ENCODE measurements at regions not wholly inside any gene's neighbourhood (a gene's known extent, or its start where the extent isn't known, plus 50 kb on each side); places are given as distances from the start of the nearest gene placed in this dataset.

DNA sequence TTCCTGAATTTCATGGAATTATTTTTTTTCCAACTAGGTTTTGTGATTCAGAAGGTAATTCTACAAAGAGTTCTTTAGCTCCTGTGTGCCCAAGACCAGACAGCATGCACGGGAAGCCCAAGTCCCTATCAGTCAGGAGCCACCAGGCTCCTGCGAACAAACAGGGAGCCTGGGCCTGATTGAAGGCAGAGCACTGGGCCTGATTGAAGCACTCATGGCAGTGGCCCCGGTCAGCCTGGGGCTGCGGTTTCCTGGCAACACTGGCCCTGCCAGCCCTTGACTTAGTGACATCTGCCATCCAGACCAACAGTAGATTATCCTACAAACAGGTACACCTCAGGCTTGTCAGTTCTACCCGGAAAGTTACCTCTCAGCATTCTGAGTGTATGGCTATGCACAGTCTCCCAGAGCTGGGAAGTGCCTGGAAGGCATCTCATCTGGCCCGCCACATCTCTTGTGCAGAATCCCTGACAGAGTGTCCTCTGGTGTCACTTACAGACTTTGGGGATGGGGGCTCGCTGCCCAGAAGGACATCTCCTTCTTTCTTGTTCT lies 133.8 kb downstream of the VEGFA start:
- no peak for DNase-seq

DNA sequence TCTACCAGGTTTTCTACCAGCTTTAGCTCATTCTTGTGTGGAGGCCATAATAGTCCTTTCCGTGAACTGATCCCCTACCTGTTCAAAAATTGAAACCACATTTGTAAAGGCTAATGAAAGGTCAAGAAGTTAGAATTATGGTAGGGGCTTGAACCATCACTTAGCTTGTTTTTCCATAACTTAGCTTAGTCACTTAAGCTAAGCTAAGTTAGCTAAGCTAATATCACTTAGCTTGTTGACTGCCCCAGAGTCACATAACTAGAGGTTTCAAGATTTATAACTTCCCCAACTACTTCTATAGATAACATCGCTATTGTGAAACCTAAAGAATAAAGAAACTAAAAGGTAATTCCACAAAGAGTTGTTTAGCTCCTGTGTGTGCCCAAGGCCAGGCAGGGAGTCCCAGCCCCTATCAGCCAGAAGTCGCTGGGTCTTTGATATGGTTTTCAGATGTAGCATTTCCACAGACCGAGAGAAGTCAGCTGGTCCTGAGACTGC lies 131.8 kb downstream of the VEGFA start:
- DNase-seq, result no peak

DNA sequence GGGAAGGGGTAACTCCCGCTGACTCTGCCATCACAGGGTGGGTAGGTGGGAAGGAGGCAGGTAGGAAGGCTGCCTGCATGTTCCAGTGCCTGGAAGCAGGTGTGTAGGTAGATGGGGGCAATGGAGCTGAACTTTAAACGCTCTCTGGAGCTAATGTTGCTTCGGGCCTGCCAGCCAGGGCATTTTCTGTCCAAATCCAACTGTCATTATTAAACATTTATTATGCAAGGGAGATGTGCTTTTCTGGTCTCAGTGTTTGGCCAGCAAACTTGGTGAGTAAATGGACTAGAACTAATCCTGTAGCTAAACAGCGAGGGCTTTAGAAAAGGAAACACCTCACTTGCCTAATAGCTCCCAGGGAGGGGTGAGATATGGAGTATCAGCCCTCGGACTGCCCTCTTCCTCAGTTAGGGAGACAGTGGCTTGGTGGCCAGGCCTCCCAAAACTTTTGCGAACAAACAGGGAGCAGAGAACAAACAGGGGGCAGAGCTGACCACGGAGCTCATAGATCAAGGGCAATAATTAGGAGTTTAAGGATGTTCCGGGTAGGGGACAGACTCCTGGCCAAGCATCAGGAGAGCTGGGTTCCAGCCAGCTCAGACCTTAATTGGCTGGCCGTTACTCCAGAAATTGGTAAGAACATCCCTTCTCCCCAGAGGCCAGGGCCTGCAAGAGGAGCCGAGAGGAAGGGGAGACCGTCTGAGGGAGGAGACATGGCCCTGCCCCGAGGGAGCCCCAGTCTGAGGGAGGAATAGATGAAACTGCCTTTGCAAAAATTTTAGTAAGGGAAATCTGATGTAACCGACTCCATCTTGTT lies 131.1 kb downstream of the VEGFA start:
- DNase-seq, result no peak

DNA sequence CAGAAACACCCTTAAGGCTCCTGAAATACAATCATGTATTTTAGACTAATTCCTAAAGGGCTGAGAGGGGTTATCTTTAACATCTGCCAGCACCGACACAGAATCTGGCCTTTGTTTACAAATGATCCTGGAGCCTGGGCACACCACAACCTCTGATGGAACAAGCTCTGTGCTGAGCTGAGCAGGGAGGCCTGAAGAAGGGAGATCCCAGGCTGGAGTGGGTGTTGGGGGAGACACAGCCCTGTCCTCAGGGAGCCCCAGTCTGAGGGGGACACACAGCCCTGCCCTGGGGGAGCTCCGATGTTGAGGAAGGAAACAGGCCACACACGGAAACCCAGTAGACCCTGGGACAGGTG lies 130.5 kb downstream of the VEGFA start:
- no peak for DNase-seq

DNA sequence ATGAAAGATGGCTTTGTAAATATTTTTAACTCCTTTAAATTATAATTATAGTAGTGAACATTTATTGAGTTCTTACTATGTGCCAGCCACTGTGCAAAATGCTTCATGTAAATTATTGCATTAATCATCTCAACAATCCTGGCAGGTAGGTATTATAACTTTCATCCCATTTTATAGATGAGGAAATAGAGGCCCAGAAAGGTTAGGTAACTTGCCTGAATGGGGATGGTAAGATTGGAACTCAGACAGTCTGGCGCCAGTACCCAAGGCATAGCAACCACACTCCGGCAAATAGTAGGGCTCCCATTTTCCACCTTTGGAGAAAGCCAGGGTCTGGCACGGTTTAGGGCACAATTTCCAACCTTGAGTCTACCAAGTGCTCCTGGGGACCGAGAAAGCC lies 129.8 kb downstream of the VEGFA start:
- no peak for DNase-seq

DNA sequence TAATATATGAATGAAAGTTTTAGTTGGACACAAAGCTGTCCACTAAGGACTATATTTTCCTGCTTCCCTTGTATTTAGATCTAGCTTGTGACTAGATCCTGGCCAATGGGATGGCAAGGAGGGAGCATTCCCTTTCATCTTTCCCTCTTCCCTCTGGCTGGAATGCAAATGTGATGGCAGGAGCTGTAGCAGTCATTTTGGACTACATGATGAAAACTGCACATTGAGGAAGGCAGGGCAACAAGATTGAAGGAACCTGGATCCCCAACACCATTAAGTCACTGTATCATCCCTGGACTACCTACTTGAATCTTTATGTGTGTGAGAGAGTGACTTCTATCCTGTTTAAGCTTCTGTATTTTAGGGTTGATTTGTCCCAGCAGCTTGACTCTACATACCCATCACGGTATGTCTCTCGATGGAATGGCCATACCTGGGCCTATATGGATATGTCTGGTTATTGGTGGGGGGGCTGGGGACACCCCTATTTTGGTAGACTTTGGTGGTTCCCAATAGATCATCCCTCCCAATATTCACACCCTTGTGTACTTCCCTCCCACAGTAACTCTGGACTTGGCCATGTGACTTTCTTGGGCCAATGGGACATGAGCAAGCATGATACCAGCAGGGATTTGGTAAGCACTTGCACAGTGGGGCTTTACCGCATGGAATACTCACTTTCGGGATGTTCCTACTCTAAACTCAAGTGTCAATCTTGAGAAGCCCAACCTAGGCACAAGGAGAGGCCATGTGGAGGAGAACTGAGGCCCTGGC lies 128.5 kb downstream of the VEGFA start:
- DNase-seq, result no peak

DNA sequence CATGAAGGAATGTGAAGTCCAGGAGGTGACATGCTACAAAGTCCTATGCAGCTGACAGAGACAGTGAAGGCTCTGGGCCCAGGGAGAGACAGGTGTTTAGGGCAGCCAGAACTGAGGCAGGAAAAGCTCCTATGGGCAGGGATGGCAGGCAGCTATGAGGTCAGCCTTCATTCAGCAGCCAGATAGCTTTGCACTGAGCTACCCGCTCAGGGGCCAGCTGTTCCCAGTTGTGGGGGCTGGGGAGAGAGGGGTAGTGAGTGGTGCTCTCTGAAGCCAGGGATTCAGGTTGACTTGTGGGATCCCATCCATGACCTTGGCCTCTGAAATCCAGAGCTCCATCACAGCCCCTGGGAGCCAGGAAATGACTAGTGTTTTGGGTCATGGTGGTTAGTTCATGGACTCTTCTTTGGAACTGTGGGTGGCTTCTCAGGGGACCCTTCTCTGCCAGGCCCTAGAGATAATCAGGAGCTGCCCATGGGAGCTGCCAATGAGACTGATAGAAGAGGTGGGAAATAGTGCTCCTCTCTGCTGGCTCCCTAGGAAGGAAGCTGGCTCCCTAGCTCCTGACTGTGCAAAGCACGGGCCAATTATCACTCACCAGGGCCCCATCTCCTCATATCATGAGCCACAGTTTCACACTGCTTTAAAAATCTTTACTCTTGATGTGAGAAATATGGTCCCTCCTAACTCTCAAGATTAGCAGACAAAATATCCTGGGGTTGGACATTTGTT lies 127.7 kb downstream of the VEGFA start:
- DNase-seq, result no peak

DNA sequence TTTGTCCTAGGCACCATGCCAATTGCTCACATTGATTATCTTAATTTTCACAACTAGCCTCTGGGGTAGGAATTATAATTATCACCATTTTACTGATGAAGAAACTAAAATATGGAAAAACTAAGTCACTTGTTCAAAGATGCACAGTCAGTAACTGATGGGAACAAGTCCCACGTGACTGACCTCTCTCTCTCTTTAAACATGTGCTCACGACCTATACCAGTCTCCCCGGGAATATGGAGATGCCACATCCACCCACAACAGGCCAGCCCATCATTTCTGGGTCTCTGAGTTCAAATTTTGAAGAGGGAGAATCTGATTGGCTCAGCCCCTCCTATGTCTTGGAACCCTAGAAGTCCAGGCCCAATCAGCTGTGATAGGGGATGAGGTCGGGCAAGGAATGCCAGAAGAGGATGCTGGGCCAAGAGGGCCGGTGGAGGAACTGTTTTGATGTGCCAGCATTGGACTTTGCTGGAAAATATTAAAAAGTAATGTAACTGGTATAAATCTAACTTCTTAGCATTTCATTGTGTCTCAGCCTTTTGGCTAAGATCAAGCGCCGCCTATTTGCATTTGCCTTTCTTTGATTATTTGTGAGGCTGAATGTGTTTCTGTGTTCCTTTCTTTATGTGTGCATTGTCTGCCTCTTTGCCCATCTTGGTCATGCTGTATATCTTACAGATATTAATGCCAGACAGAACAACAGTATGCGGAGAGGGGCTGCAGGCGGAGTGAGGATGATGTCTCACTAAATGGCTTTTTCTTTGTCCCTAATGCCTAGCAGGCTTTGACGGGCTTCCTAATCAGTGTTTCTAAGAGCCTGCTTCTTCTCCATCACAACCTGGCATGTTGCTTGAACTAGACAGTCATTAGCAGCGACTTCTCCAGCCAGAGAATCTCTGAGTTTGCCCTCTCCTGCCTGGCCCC lies 126.6 kb downstream of the VEGFA start:
- DNase-seq, result no peak

DNA sequence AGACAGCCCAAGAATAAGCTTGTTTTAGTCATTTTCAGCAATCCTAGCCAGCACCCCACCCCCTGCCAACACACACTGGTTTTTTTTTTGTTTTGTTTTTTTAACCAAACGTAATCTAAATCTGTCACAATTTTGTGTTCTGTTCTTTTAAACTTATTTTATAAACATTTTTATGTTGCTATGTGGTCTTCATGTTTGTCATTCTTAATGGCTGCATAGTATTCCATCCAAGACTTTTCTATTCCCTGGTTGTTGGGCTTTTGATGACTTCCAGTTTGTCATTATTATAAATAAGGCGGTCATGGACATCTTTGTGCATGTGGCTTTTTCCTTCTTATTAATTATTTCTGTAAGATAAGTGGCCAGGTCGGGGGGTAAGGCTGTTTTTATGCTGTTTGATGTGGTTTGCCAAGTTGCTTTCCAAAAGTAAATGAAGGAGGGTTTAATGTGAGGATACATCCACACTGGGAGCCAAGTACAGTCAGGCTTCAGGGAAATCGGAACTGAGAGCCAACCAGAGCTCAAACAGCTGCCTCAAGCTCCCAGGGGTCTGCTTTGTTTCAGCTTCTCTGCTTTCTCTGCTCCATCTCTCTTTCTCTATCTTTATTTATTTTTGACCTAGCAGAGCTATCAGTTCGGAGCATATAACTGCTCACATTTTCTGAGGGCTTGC lies 125.8 kb downstream of the VEGFA start:
- no peak for DNase-seq

DNA sequence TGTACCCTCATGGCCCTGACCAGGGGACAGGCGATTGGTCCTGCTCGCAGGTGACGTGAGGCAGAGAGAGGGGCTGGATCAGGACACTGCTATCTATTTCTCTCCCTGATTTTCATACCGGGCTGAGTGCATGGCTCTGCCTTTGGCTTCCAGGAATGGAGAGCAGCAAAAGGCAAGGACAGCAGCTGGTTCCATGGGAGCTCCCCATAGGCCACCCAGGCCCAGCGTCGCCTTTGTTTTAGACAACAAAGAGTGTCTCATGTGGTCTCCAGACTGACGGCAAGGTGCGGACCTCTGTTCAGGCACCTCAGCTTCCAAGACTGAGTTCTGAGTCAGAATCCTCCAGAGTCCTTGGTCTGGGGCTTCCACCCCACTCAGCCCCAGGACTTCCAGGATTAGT lies 123.1 kb downstream of the VEGFA start:
- DNase-seq, result no peak

DNA sequence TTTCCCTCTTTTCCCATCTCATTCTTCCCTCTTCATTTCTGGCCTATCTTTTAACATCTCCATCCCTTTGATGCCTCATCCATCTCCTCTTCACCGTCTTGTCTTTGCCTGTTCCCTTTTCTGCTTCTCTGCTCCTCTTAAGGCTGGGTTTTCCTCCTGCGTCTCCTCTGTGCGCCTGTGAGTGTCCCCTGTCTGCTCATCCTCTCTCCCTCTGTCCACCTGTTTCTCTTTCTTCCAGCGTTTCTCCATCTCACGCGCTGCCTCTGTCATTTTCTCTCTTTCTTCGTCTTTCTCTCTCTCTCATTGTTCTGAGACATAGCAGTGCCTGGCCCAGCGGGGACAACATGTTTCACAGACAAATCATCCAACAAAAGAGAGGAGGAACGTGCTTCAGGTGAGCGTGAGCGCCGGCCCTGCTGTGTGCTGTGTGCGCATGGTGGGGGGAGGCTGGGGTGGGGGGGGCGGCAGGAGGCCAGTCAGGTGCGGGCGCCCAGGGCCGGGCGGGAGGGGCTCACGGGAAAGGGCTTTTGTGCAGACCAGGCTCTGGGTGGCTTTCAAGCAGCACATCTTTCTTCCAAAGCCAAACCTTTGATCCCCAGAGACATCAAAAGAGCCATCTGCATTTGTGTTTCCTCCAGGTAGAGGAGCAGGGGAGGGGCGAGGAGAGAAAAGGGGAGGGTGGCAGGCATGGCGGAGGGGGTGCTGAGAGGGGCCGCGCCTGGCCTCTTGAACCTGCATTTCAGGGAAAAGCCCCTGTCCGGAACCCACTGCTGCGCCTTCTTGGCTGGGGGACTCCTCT lies 121.3 kb downstream of the VEGFA start:
- DNase-seq, result no peak

DNA sequence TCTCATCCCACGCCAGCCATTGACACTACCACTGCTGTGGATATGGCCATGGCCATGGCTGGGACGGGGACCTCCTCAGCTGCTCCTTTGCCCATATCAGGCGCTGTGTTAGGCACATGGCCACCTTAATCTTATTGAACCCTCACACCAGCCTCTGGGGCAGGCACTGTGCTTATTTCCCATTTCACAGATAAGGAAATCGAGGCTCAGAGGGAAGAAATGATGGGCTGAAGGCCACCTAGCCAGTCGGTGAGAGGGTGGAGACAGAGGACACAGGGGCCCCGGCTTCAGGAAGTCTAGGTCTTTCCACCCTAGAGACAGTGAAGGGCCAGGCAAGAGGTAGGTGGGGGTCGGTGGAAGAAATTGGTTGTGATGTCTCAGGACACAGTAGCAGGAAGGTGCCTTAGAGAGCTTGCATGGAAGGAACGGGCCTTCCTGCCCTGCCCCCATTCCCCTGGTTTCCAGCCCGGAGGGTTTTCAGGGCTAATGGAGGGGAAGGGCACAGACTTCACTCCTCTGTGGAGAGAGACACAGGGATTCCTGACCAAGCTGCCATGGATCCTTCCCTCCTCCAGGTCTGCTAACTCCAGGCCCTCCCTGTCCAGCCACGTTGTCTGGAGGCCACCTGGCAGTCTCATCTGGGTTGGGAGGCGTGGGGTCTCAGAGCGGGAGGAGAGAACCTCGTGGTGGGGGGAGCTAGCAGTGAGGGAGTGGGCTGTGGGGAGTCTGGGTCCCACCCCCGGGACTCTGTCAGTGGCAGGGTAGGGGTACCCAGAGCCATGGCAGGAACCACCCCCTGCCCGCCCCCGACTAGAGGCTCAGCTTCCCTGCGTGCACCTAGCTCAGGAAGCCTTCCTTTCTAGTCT lies 120.4 kb downstream of the VEGFA start:
- no peak for DNase-seq

DNA sequence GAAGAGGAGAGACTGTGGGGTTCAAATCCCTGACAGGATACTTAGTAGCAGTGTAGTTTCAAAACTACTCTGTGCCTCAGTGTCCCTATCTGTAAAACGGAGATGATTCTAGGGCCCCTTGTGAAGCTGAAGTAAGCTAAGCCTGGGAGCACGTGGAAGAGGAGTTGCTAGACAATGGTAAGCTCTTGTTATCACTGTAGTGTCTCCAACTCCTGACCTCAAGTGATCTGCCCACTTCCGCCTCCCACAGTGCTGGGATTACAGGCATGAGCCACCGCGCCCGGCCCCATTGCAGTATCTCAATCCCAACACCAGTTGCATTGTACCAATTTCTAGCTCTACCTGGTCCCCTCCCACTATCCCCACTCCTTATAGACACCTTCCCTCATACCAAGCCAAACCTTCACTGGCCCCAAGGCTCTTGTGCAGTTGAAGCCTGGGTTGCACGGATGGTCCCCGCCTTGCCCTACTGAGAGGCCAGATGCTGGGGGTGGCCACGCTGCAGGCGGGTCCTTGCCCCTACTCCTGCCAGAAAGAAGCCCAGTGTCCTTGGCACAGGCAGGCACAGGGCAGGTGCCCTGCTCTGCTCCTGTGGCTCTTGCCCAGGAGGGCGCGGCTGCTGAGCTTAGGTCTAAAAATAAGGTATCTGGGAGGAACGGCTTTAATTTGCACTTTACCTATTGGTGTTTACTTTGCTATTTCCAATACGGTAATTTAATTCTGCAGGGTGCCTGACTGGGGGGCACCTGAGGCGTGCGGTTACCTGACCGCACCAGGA lies 118.1 kb downstream of the VEGFA start:
- DNase-seq, result no peak

DNA sequence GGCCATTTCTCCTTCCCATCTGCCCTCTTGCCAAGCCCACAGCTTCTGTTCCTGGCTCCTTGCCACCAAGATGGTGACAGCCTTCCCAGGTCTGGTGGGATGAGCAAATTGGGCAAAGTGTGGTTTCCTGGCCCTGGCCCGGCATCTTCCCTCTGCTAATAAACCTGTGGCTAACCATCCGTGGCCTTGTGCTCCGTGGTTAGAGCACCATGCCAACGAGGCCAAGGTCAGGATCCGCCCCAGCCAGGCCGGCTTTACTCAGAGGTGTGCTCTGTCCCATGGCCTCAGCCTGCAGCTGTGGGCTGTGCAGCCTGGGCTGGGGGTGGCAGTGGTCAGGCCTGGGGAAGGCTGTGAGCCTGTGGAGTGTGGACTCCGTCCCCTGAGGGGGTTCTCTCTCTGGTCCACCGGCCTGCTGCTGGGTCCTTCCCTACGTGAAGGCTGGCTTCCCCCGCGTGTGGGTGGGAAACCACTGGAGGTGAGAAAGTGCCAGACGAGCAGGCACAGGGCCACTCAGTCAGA lies 117.4 kb downstream of the VEGFA start:
- no peak for DNase-seq

DNA sequence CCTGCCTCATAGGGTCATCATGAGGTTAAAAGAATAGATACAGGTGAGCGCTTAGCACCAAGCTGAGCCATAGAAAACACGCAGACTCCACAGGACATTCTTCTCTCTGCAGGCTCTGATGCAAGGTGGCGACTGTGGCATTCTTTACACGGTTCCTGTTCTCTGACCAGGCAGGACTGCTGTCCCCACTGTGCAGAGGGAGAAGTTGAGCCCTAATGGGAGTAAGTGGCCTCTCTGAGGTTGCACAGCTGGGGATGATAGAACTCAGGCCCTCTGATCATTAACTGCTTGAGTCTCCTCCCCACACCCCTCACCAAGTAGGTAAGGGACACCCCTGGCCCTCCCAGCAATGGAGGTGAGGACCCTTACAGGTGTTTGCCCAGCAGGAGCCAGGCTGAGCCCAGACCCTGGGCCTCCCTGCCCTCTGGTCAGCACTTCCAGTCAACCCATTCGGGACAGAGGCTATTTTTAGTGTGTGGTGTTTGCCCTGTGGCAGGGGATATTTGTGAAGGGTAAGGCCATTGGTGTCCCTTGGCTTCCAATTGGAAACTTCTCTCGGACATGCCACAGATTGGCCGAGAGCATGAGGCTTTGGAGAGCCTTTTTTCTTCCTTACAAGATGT lies 116.8 kb downstream of the VEGFA start:
- no peak for DNase-seq

DNA sequence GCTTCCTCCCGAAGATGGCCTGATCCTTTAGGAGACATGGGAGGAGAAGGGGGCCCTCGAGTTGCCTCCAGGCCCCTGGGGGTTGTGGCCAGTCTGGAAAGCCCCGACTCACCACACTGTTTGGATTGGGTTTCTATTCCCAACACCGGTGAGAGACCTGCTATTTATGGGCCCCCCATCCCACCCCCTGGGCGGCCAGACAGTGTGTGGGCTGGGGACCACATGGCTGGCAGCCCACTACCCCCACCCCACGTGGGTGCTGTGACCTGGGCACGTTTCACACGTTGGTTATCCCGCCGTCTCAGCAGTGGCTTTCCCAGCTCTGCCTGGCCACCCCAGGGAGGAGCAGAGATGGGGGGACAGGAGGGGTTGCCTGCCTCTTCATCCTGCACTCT lies 116.1 kb downstream of the VEGFA start:
- no peak for DNase-seq

DNA sequence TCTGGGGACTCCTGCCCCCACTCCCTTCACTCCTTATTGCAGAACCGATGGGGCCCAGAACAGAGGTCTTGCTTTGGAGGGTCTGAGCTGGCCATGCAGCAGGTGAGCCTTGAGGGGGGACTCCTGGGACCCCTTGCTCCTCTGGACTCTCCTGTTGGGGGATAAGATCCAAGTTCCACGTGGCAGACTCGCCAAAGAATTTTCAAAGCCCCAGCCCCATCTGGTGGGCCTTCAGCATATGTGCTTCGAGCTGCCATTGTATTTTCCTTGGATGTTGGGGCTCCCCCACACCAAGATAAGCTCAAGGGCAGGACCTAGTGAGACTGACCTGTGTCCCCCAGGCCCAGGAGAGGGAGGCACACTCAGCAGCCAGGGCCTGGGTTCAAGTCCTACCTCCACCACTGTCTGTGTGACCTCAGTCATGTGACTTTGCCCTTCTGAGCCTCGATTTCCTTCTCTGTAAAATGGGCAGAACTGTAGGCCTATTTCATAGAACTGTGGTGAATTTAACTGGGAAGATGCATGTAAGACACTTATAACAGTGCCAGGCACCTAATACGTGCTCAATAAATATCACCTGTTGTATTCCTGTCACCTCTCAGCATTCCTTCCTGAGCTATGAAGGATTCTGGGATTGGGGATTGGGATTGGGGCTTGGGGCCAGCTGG lies 115.5 kb downstream of the VEGFA start:
- no peak for DNase-seq

All from occipital lobe (tissue), 1 donor.